ENCODE measurements at regions not wholly inside any gene's neighbourhood (a gene's known extent, or its start where the extent isn't known, plus 50 kb on each side); places are given as distances from the start of the nearest gene placed in this dataset.

- in situ Hi-C loops (cut with MboI; ENCODE audit: low sequenced_read_pairs) = no loop called here
Measured at GRCh38 chr17:68812876-68813584, 142.2 kb downstream of the ABCA8 start.

GRCh38 chr17:68809148-68809547 is 146.0 kb downstream of the ABCA8 start:
- in situ Hi-C loops (cut with MboI; ENCODE audit: low sequenced_read_pairs) = no loop called here

- in situ Hi-C loops (cut with MboI; ENCODE audit: low sequenced_read_pairs) = no loop called here
Measured at GRCh38 chr17:68807998-68808772, 147.0 kb downstream of the ABCA8 start.

- in situ Hi-C loops (cut with MboI; ENCODE audit: low sequenced_read_pairs) = no loop called here
Measured at GRCh38 chr17:68805609-68806008, 149.6 kb downstream of the ABCA8 start.

- in situ Hi-C loops (cut with MboI; ENCODE audit: low sequenced_read_pairs) = no loop called here
Measured at GRCh38 chr17:68804777-68805520, 150.2 kb downstream of the ABCA8 start.

- in situ Hi-C loops (cut with MboI; ENCODE audit: low sequenced_read_pairs) = no loop called here
Measured at GRCh38 chr17:68803164-68803929, 151.8 kb downstream of the ABCA8 start.

GRCh38 chr17:68801335-68802247 is 153.6 kb downstream of the ABCA8 start:
- in situ Hi-C loops (cut with MboI; ENCODE audit: low sequenced_read_pairs) = no loop called here

GRCh38 chr17:68800751-68801150 is 154.4 kb downstream of the ABCA8 start:
- in situ Hi-C loops (cut with MboI; ENCODE audit: low sequenced_read_pairs) = no loop called here

- in situ Hi-C loops (cut with MboI; ENCODE audit: low sequenced_read_pairs) = loop anchor here (25.0 kb wide), 1 partner anchor 442 kb away; the partner anchor contains the start of gene ABCA10
Measured at GRCh38 chr17:68794636-68795434, 160.4 kb downstream of the ABCA8 start.

GRCh38 chr17:68792873-68793272 is 162.3 kb downstream of the ABCA8 start:
- in situ Hi-C loops (cut with MboI; ENCODE audit: low sequenced_read_pairs) = loop anchor here (25.0 kb wide), 1 partner anchor 444 kb away; the partner anchor contains the start of gene ABCA10

- in situ Hi-C loops (cut with MboI; ENCODE audit: low sequenced_read_pairs) = loop anchor here (25.0 kb wide), 1 partner anchor 445 kb away; the partner anchor contains the start of gene ABCA10
Measured at GRCh38 chr17:68792042-68792685, 163.0 kb downstream of the ABCA8 start.

- in situ Hi-C loops (cut with MboI; ENCODE audit: low sequenced_read_pairs) = loop anchor here (25.0 kb wide), 1 partner anchor 446 kb away; the partner anchor contains the start of gene ABCA10
Measured at GRCh38 chr17:68790931-68791330, 164.3 kb downstream of the ABCA8 start.

GRCh38 chr17:68790492-68790891 is 164.7 kb downstream of the ABCA8 start:
- in situ Hi-C loops (cut with MboI; ENCODE audit: low sequenced_read_pairs) = loop anchor here (25.0 kb wide), 1 partner anchor 447 kb away; the partner anchor contains the start of gene ABCA10

GRCh38 chr17:68789203-68789962 is 165.8 kb downstream of the ABCA8 start:
- in situ Hi-C loops (cut with MboI; ENCODE audit: low sequenced_read_pairs) = loop anchor here (25.0 kb wide), 1 partner anchor 448 kb away; the partner anchor contains the start of gene ABCA10

GRCh38 chr17:68785565-68786486 is 169.4 kb downstream of the ABCA8 start:
- in situ Hi-C loops (cut with MboI; ENCODE audit: low sequenced_read_pairs) = loop anchor here (25.0 kb wide), 1 partner anchor 451 kb away; the partner anchor contains the start of gene ABCA10

- in situ Hi-C loops (cut with MboI; ENCODE audit: low sequenced_read_pairs) = loop anchor here (25.0 kb wide), 1 partner anchor 453 kb away; the partner anchor contains the start of gene ABCA10
Measured at GRCh38 chr17:68784431-68784830, 170.8 kb downstream of the ABCA8 start.
